OCI-LY3 (cell line): ENCODE measurements at regions not wholly inside any gene's neighbourhood (a gene's known extent, or its start where the extent isn't known, plus 50 kb on each side); places are given as distances from the start of the nearest gene placed in this dataset.

ENCODE experiments used
- H2AFZ ChIP-seq: fragments of 200-600, 300-600 bp; shearing (Covaris generic); 2 replicates; pipeline ENCODE4 v1.6.0; 2014; ENCODE audit warnings: antibody characterized with exemption, low read depth, low read length
- H3K27ac ChIP-seq: fragments of 200-600, 300-600 bp; sonication (generic); 2 replicates; pipeline ENCODE4 v1.5.1; 2014; ENCODE audit warnings: mild to moderate bottlenecking, low read length, moderate library complexity, mixed read lengths
- H3K27me3 ChIP-seq: fragments of 200-600, 300-600 bp; sonication (generic); 2 replicates; pipeline ENCODE4 v1.6.1; 2014; ENCODE audit warnings: low read depth, low read length, mixed read lengths
- H3K36me3 ChIP-seq: fragments of 200-600, 300-600 bp; sonication (generic); replicated peaks from 2 replicates; pipeline ENCODE3; 2014; ENCODE audit warnings: low read depth, low read length, mixed read lengths
- H3K4me1 ChIP-seq: fragments of 300-600, 200-600 bp; sonication (generic); 2 replicates; pipeline ENCODE4 v1.6.1; 2014; ENCODE audit warnings: low read length, mixed read lengths
- H3K4me2 ChIP-seq: fragments of 200-600, 300-600 bp; sonication (generic); 2 replicates; pipeline ENCODE4 v1.6.1; 2014; ENCODE audit warnings: low read length, mixed read lengths
- H3K4me3 ChIP-seq: fragments of 300-600, 200-600 bp; sonication (generic); 2 replicates; pipeline ENCODE4 v1.5.1; 2014; ENCODE audit warnings: antibody characterized with exemption, mild to moderate bottlenecking, low read length, moderate library complexity
- H3K79me2 ChIP-seq: fragments of 300-600, 200-600 bp; shearing (Covaris generic); 2 replicates; pipeline ENCODE4 v1.6.1; 2014; ENCODE audit warnings: mild to moderate bottlenecking, low read length, mixed read lengths
- H3K9ac ChIP-seq: fragments of 300-600, 200-600 bp; shearing (Covaris generic); 2 replicates; pipeline ENCODE4 v1.6.0; 2014; ENCODE audit warnings: mild to moderate bottlenecking, low read length, moderate library complexity
- H3K9me3 ChIP-seq: fragments of 200-600, 300-600 bp; shearing (Covaris generic); 2 replicates; pipeline ENCODE4 v1.6.1; 2014; ENCODE audit warnings: low read length, mixed read lengths; ENCODE audit not compliant: insufficient read depth
- H4K20me1 ChIP-seq: fragments of 200-600, 300-600 bp; sonication (generic); 2 replicates; pipeline ENCODE4 v1.6.1; 2016; ENCODE audit warnings: low read length, mixed read lengths; ENCODE audit not compliant: insufficient read depth
- CTCF ChIP-seq: fragments of 200-600, 300-600 bp; sonication (generic); IDR thresholded peaks from 2 replicates; pipeline ENCODE4 v1.5.1; 2014; ENCODE audit warnings: antibody characterized with exemption, low read length, low read depth
- EZH2phosphoT487 ChIP-seq: fragments of 200-600 bp; shearing (Covaris generic); IDR thresholded peaks from 2 replicates; pipeline ENCODE4 v1.6.1; 2018; ENCODE audit warnings: antibody characterized with exemption, mixed run types, low read depth

GRCh38 chr6:54601600-54602300 is 244.8 kb upstream of the FAM83B start:
- Histone ChIP-seq H3K4me3 (no peak overlapping the region), H2AFZ (no peak overlapping the region), H3K36me3 (no peaks in the 10 kb centered on the region)

GRCh38 chr6:54602591-54602990 is 244.0 kb upstream of the FAM83B start:
- Histone ChIP-seq H3K4me1 (no peaks in the 10 kb centered on the region), H3K4me3 (no peak overlapping the region), H3K79me2 (no peaks in the 10 kb centered on the region), H3K36me3 (no peaks in the 10 kb centered on the region), H3K27me3 (no peaks in the 10 kb centered on the region), H2AFZ (no peak overlapping the region), H3K9ac (no peak overlapping the region), H3K9me3 (no peaks in the 10 kb centered on the region), H4K20me1 (no peaks in the 10 kb centered on the region), H3K4me2 (no peak overlapping the region), H3K27ac (no peak overlapping the region)
- TF ChIP-seq CTCF (no peak), EZH2phosphoT487 (no peak)

More at GRCh38 chr6:54601600-54602300, 244.8 kb upstream of the FAM83B start:
- Histone ChIP-seq H3K79me2 (no peaks in the 10 kb centered on the region), H4K20me1 (no peaks in the 10 kb centered on the region), H3K27me3 (no peaks in the 10 kb centered on the region), H3K9me3 (no peaks in the 10 kb centered on the region), H3K4me1 (no peaks in the 10 kb centered on the region), H3K27ac (no peak overlapping the region), H3K4me2 (no peak overlapping the region), H3K9ac (no peak overlapping the region)
- no peak for TF ChIP-seq CTCF
- TF ChIP-seq EZH2phosphoT487 = no peak

DNA sequence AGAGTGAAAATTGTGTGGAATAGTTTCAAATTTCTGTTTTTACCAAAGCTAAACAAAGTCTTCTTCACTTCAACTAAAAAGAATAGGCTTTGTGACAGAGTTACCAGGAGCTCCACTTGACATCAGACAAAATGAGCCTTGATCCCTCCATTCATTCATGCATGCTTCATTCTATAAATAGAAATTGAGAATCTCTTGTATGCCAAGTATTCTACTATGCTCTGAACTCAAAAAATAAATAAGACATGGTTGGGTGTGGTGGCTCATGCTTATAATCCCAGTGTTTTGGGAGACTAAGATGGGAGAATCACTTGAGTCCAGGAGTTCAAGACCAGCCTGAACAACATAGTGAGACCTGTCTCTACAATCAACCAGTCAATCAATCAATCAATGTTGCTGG is 236.6 kb upstream of the FAM83B start:
- H3K36me3 ChIP-seq = no peaks in the 10 kb centered on the region
- H3K79me2 ChIP-seq = no peaks in the 10 kb centered on the region
- no peak overlapping the region for H2AFZ ChIP-seq
- H3K27ac ChIP-seq = no peak overlapping the region
- no peaks in the 10 kb centered on the region for H3K9me3 ChIP-seq
- H3K4me2 ChIP-seq = no peak overlapping the region
- no peaks in the 10 kb centered on the region for H4K20me1 ChIP-seq
- H3K4me1 ChIP-seq = no peaks in the 10 kb centered on the region
- no peaks in the 10 kb centered on the region for H3K27me3 ChIP-seq
- TF ChIP-seq CTCF (no peak), EZH2phosphoT487 (no peak)
- no peak overlapping the region for H3K4me3 ChIP-seq
- H3K9ac ChIP-seq = no peak overlapping the region

DNA sequence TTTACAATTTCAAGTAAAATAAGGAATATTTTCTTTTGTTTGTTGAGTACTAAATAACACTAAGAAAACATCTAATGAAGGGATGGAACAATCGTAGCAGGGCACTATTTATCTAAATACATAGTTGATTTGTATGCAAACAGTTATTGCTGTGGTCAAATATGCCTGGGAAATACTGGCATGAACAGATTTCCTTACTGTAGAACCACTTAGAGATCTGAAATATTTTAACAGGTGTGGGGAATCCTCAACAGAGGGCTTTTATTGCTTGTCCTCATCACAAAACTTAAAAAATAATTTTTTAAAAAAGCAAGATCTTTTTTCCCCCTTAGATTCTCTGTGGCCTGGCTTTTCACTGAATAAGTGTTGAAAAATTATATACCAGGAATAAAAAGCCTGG is 233.0 kb upstream of the FAM83B start:
- Histone ChIP-seq H3K79me2 (no peaks in the 10 kb centered on the region), H3K4me3 (no peak overlapping the region), H4K20me1 (no peaks in the 10 kb centered on the region), H3K4me1 (peaks cover 13% of the 10 kb centered on the region), H3K27me3 (no peaks in the 10 kb centered on the region), H3K9me3 (no peaks in the 10 kb centered on the region), H3K9ac (no peak overlapping the region), H3K27ac (no peak overlapping the region), H3K4me2 (no peak overlapping the region), H2AFZ (no peak overlapping the region), H3K36me3 (no peaks in the 10 kb centered on the region)
- no peak for TF ChIP-seq CTCF
- no peak for TF ChIP-seq EZH2phosphoT487
